Astrocyte of the cerebellum (primary cell): ENCODE measurements at regions not wholly inside any gene's neighbourhood (a gene's known extent, or its start where the extent isn't known, plus 50 kb on each side); places are given as distances from the start of the nearest gene placed in this dataset.

ENCODE experiments used
- DNase-seq: peaks from one replicate; pipeline ENCODE4 v3.0.0-alpha.2; 2011; ENCODE audit warnings: low read depth
- H3K4me3 ChIP-seq: 2 replicates; pipeline ENCODE4 v1.5.1; 2011; ENCODE audit warnings: mild to moderate bottlenecking, low read depth, low read length, moderate library complexity
- CTCF ChIP-seq: IDR thresholded peaks from 2 replicates; pipeline ENCODE4 v1.5.1; 2012; ENCODE audit warnings: low read length, low read depth, moderate library complexity, mild to moderate bottlenecking; ENCODE audit errors: missing control alignments
- in situ Hi-C: cut with HindIII; loops from 2 replicates; pipeline ENCODE4 v1.10.0; 2017; ENCODE audit warnings: low sequenced_read_pairs

GRCh38 chr2:62286089-62286785 is 90.3 kb downstream of the B3GNT2 start:
- DNase-seq: no peak
- TF ChIP-seq CTCF: no peak
- no peak overlapping the region for H3K4me3 ChIP-seq
- in situ Hi-C loops: no loop called here

GRCh38 chr2:62284980-62285379 is 89.1 kb downstream of the B3GNT2 start:
- in situ Hi-C loops: no loop called here
- DNase-seq: no peak
- no peak overlapping the region for H3K4me3 ChIP-seq
- TF ChIP-seq CTCF: no peak

GRCh38 chr2:62284471-62284870 is 88.6 kb downstream of the B3GNT2 start:
- in situ Hi-C loops: no loop called here
- TF ChIP-seq CTCF: no peak
- DNase-seq: no peak
- no peak overlapping the region for H3K4me3 ChIP-seq

- no peak overlapping the region for H3K4me3 ChIP-seq
- no peak for TF ChIP-seq CTCF
- in situ Hi-C loops: no loop called here
- no peak for DNase-seq
Measured at GRCh38 chr2:62283147-62283546, 87.2 kb downstream of the B3GNT2 start.

GRCh38 chr2:62281663-62282062 is 85.7 kb downstream of the B3GNT2 start:
- no peak for DNase-seq
- no peak overlapping the region for H3K4me3 ChIP-seq
- no peak for TF ChIP-seq CTCF
- in situ Hi-C loops: no loop called here

GRCh38 chr2:62277688-62278087 is 81.8 kb downstream of the B3GNT2 start:
- in situ Hi-C loops: no loop called here
- H3K4me3 ChIP-seq: no peak overlapping the region
- no peak for DNase-seq
- no peak for TF ChIP-seq CTCF
